HFFc6 (cell line): ENCODE measurements at regions not wholly inside any gene's neighbourhood (a gene's known extent, or its start where the extent isn't known, plus 50 kb on each side); places are given as distances from the start of the nearest gene placed in this dataset.

Experiments
- DNase-seq: peaks from one replicate; pipeline ENCODE4 v3.0.0-alpha.2; 2018
- H3K27ac Mint-ChIP-seq: 2 replicates; pipeline ENCODE4 v1.8.0; 2020; ENCODE audit warnings: mild to moderate bottlenecking, mixed read lengths
- H3K27me3 Mint-ChIP-seq: 2 replicates; pipeline ENCODE4 v1.8.0; 2021; ENCODE audit warnings: mild to moderate bottlenecking, moderate library complexity, mixed read lengths; ENCODE audit not compliant: insufficient read depth
- H3K36me3 Mint-ChIP-seq: 2 replicates; pipeline ENCODE4 v1.8.0; 2021; ENCODE audit warnings: low read depth, mixed read lengths
- H3K4me1 Mint-ChIP-seq: 2 replicates; pipeline ENCODE4 v1.8.0; 2020; ENCODE audit warnings: low read depth, mixed read lengths
- H3K4me3 Mint-ChIP-seq: 2 replicates; pipeline ENCODE4 v1.8.0; 2020; ENCODE audit warnings: mild to moderate bottlenecking, moderate library complexity, mixed read lengths
- H3K9me3 Mint-ChIP-seq: 2 replicates; pipeline ENCODE4 v1.8.0; 2020; ENCODE audit warnings: mild to moderate bottlenecking, mixed read lengths
- TF ChIP-seq, protein P1 (sequence below): fragments of 200-600 bp; sonication (generic); IDR thresholded peaks from 2 replicates; pipeline ENCODE4 v1.5.0; 2021; ENCODE audit warnings: antibody characterized with exemption, mild to moderate bottlenecking

DNA sequence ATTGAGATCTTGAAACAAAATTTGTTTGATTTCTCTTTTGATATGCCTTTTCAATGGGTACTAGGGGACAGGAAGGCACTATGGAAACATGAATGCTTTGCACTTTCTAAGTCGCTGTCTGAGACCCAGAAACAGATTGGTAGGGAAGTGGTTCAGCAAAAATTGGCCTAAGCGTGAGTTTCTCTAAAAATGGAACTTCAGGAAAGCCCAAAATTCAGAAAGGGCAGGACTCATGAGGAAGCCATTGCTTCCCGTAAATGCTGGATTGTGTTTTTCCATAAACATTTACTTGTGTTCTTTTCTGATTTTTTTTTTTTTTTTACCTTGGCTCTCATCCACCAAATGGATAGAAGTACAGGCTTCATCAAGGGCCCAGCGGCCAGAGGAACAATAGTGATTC lies 123.7 kb upstream of the ATP1B1 start:
- H3K9me3 Mint-ChIP-seq, result no peaks in the 10 kb centered on the region; the same call in 1 of the 2 replicates
- DNase-seq, result no peak
- no peak overlapping the region for H3K27ac Mint-ChIP-seq
- no peaks in the 10 kb centered on the region for H3K4me1 Mint-ChIP-seq
- no peaks in the 10 kb centered on the region; the same call in 1 of the 2 replicates for H3K27me3 Mint-ChIP-seq
- H3K36me3 Mint-ChIP-seq, result no peaks in the 10 kb centered on the region
- TF ChIP-seq, protein P1, sequence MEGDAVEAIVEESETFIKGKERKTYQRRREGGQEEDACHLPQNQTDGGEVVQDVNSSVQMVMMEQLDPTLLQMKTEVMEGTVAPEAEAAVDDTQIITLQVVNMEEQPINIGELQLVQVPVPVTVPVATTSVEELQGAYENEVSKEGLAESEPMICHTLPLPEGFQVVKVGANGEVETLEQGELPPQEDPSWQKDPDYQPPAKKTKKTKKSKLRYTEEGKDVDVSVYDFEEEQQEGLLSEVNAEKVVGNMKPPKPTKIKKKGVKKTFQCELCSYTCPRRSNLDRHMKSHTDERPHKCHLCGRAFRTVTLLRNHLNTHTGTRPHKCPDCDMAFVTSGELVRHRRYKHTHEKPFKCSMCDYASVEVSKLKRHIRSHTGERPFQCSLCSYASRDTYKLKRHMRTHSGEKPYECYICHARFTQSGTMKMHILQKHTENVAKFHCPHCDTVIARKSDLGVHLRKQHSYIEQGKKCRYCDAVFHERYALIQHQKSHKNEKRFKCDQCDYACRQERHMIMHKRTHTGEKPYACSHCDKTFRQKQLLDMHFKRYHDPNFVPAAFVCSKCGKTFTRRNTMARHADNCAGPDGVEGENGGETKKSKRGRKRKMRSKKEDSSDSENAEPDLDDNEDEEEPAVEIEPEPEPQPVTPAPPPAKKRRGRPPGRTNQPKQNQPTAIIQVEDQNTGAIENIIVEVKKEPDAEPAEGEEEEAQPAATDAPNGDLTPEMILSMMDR, result no peak
- no peak overlapping the region for H3K4me3 Mint-ChIP-seq

DNA sequence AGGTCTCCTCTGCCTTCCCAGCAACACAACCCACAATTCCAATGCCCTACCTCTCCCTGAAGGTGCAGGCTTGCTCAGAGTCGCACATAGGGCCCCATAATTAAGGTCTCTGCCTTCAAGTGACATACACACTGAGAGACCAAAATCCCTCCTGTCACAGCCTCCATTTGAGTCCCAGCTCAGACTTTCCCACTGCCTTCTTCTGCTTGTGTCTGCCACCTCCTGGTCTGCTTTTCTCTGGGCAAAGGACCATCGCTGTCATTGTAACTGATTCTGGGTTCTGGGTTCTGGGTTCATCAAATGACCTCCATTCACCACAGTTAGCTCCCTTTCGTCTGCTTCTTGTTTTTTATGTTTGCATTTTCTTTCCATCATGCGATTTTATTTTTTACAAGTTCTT lies 119.2 kb upstream of the ATP1B1 start:
- Mint-ChIP-seq H3K9me3 (no peaks in the 10 kb centered on the region; the same call in 1 of the 2 replicates), H3K27ac (no peak overlapping the region), H3K4me1 (no peaks in the 10 kb centered on the region), H3K4me3 (no peak overlapping the region), H3K27me3 (no peaks in the 10 kb centered on the region), H3K36me3 (no peaks in the 10 kb centered on the region)
- TF ChIP-seq, protein P1, result no peak
- no peak for DNase-seq

DNA sequence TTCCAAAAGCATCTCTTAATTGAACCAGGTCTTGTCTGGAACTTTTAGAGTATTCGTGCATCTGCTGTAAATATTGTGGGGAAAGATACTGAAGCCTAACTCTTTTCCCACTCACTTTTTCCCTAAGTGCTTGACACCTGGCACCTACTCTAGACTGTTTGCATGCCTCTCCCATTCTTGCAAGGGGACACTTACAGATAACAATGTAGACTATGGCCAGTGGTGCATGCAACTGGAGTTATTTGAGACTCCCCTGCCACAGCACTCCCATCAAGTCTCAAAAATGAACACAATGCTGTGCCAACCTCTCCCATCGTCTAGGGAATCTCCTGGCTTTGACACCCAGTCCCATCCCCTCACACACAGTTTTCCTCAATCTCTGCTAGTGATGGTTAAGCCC lies 118.6 kb upstream of the ATP1B1 start:
- H3K4me3 Mint-ChIP-seq, result no peak overlapping the region
- no peaks in the 10 kb centered on the region for H3K36me3 Mint-ChIP-seq
- TF ChIP-seq, protein P1, result no peak
- H3K27me3 Mint-ChIP-seq, result no peaks in the 10 kb centered on the region
- DNase-seq, result no peak
- no peaks in the 10 kb centered on the region; the same call in 1 of the 2 replicates for H3K9me3 Mint-ChIP-seq
- no peaks in the 10 kb centered on the region for H3K4me1 Mint-ChIP-seq
- no peak overlapping the region for H3K27ac Mint-ChIP-seq

GRCh38 chr1:168989985-168990384 lies 116.5 kb upstream of the ATP1B1 start:
- Mint-ChIP-seq H3K4me1 (no peaks in the 10 kb centered on the region), H3K36me3 (no peaks in the 10 kb centered on the region), H3K4me3 (no peak overlapping the region), H3K27me3 (no peaks in the 10 kb centered on the region), H3K9me3 (no peaks in the 10 kb centered on the region; the same call in 1 of the 2 replicates), H3K27ac (no peak overlapping the region)
- DNase-seq, result no peak
- TF ChIP-seq, protein P1, result no peak

DNA sequence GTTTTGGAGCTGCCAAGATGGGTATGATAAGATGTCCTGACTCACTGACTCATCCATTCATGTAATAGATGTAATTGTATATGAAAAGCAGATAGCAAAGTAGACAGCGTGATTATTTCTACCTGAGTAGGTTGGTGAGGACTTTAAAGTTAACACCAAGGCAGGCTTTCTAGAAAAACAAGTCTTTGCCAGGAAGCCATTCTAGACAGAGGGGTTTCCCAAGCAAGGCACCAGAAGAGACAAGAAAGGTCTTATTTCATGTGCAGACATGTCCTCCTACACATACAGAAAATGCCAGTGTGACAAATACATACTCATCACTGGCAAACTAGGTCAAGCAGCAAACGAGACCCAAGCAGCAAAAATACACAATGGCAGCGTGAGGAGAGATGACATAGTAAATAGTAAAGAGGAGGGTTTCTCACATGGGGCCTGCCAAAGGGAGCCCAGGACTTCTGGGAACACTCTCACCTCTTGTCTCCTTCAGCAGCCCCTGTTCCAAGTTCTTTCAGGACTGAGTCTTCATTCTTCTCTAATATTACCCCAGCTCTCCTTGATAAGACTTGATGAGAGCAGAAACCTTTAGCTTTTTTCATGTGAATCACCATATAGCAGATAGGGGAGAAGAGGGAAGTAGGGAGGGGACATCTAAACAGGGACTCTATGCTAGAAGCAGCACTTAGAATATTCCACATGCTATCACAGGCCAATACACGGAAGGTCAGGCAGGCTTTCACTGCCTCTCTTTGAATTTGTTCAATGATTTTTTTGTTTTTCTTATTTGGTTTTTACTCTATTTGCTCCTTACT lies 114.6 kb upstream of the ATP1B1 start:
- no peak for DNase-seq
- Mint-ChIP-seq H3K27me3 (no peaks in the 10 kb centered on the region; the same call in 1 of the 2 replicates), H3K9me3 (no peaks in the 10 kb centered on the region; the same call in none of the 2 replicates), H3K36me3 (no peaks in the 10 kb centered on the region), H3K4me3 (no peak overlapping the region), H3K4me1 (no peaks in the 10 kb centered on the region), H3K27ac (no peak overlapping the region)
- TF ChIP-seq, protein P1, result no peak
